Glutamatergic neuron (in vitro differentiated cells): ENCODE measurements at regions not wholly inside any gene's neighbourhood (a gene's known extent, or its start where the extent isn't known, plus 50 kb on each side); places are given as distances from the start of the nearest gene placed in this dataset.

Experiments
- DNase-seq: peaks from one replicate; pipeline ENCODE4 v3.0.0; 2022
- H3K27ac Mint-ChIP-seq: one replicate; pipeline ENCODE4 v1.8.0; 2020; ENCODE audit warnings: mild to moderate bottlenecking, mixed read lengths, inconsistent platforms; ENCODE audit not compliant: unreplicated experiment
- H3K27me3 Mint-ChIP-seq: one replicate; pipeline ENCODE4 v1.8.0; 2020; ENCODE audit warnings: mild to moderate bottlenecking, moderate library complexity, mixed read lengths, inconsistent platforms; ENCODE audit not compliant: unreplicated experiment
- H3K36me3 Mint-ChIP-seq: one replicate; pipeline ENCODE4 v1.8.0; 2020; ENCODE audit warnings: mild to moderate bottlenecking, mixed read lengths, inconsistent platforms; ENCODE audit not compliant: unreplicated experiment
- H3K4me1 Mint-ChIP-seq: one replicate; pipeline ENCODE4 v1.8.0; 2020; ENCODE audit warnings: mild to moderate bottlenecking, low read depth, mixed read lengths, inconsistent platforms; ENCODE audit not compliant: unreplicated experiment
- H3K4me3 Mint-ChIP-seq: one replicate; pipeline ENCODE4 v1.8.0; 2020; ENCODE audit warnings: mild to moderate bottlenecking, mixed read lengths, inconsistent platforms; ENCODE audit not compliant: unreplicated experiment
- H3K9me3 Mint-ChIP-seq: one replicate; pipeline ENCODE4 v1.8.0; 2020; ENCODE audit warnings: mild to moderate bottlenecking, moderate library complexity, mixed read lengths, inconsistent platforms; ENCODE audit not compliant: unreplicated experiment
- CTCF ChIP-seq: fragments of 200-600 bp; sonication (generic); IDR thresholded peaks from one replicate; pipeline ENCODE4 v1.5.0; 2021; ENCODE audit not compliant: partially characterized antibody, unreplicated experiment

- Mint-ChIP-seq H3K27me3 (no peaks in the 10 kb centered on the region), H3K27ac (no peak overlapping the region), H3K9me3 (no peaks in the 10 kb centered on the region), H3K4me3 (no peak overlapping the region), H3K36me3 (no peaks in the 10 kb centered on the region), H3K4me1 (no peaks in the 10 kb centered on the region)
- no peak for TF ChIP-seq CTCF
- DNase-seq, result no peak
Observed at GRCh38 chr16:65308506-65308905, 186.6 kb upstream of the CDH11 start.

- Mint-ChIP-seq H3K27ac (no peak overlapping the region), H3K4me1 (no peaks in the 10 kb centered on the region), H3K36me3 (no peaks in the 10 kb centered on the region), H3K27me3 (no peaks in the 10 kb centered on the region), H3K4me3 (no peak overlapping the region), H3K9me3 (no peaks in the 10 kb centered on the region)
- no peak for DNase-seq
- TF ChIP-seq CTCF, result no peak
Observed at GRCh38 chr16:65307286-65307685, 185.4 kb upstream of the CDH11 start.

GRCh38 chr16:65306722-65307121 lies 184.9 kb upstream of the CDH11 start:
- no peak for DNase-seq

GRCh38 chr16:65306300-65306699 lies 184.4 kb upstream of the CDH11 start:
- no peak overlapping the region for H3K27ac Mint-ChIP-seq
- DNase-seq, result no peak
- H3K4me1 Mint-ChIP-seq, result no peaks in the 10 kb centered on the region
- no peaks in the 10 kb centered on the region for H3K27me3 Mint-ChIP-seq
- H3K36me3 Mint-ChIP-seq, result no peaks in the 10 kb centered on the region
- TF ChIP-seq CTCF, result no peak
- H3K4me3 Mint-ChIP-seq, result no peak overlapping the region
- no peaks in the 10 kb centered on the region for H3K9me3 Mint-ChIP-seq

More at GRCh38 chr16:65306722-65307121, 184.9 kb upstream of the CDH11 start:
- no peaks in the 10 kb centered on the region for H3K36me3 Mint-ChIP-seq
- no peaks in the 10 kb centered on the region for H3K4me1 Mint-ChIP-seq
- H3K27me3 Mint-ChIP-seq, result no peaks in the 10 kb centered on the region
- TF ChIP-seq CTCF, result no peak
- H3K4me3 Mint-ChIP-seq, result no peak overlapping the region
- H3K9me3 Mint-ChIP-seq, result no peaks in the 10 kb centered on the region
- no peak overlapping the region for H3K27ac Mint-ChIP-seq

- no peaks in the 10 kb centered on the region for H3K36me3 Mint-ChIP-seq
- no peak overlapping the region for H3K27ac Mint-ChIP-seq
- H3K9me3 Mint-ChIP-seq, result no peaks in the 10 kb centered on the region
- no peak overlapping the region for H3K4me3 Mint-ChIP-seq
- DNase-seq, result no peak
- no peaks in the 10 kb centered on the region for H3K4me1 Mint-ChIP-seq
- no peak for TF ChIP-seq CTCF
- no peaks in the 10 kb centered on the region for H3K27me3 Mint-ChIP-seq
Observed at GRCh38 chr16:65305266-65305959, 183.6 kb upstream of the CDH11 start.
